Activated CD4-positive, alpha-beta memory T cell treated with anti-CD3 and anti-CD28 coated beads for 36 hours (primary cell): ENCODE measurements at regions not wholly inside any gene's neighbourhood (a gene's known extent, or its start where the extent isn't known, plus 50 kb on each side); places are given as distances from the start of the nearest gene placed in this dataset.
"Not testable (repeated sequence)": the region's sequence is repeated elsewhere in the genome, so short reads cannot be mapped to it uniquely, and the experiment has no call there.

Experiments used
- CTCF ChIA-PET: fragments of 350-600 bp; sonication (Branson Sonifier 250); formaldehyde crosslinking; loops from one replicate; lab custom pipeline; 2021; ENCODE audit warnings: antibody characterized with exemption, inconsistent platforms; lab: Charles Lee
- POLR2A ChIA-PET: fragments of 350-600 bp; sonication (Branson Sonifier 250); formaldehyde crosslinking; loops from one replicate; lab custom pipeline; 2021; ENCODE audit warnings: antibody characterized with exemption; lab: Charles Lee
- DNase-seq: peaks from one replicate; pipeline ENCODE4 v3.0.0-alpha.2; 2020
- H3K27ac Mint-ChIP-seq: one replicate; pipeline ENCODE4 v1.8.0; 2021; ENCODE audit warnings: mixed read lengths
- H3K27me3 Mint-ChIP-seq: one replicate; pipeline ENCODE4 v1.8.0; 2021; ENCODE audit warnings: mixed read lengths
- H3K36me3 Mint-ChIP-seq: one replicate; pipeline ENCODE4 v1.8.0; 2021; ENCODE audit warnings: mixed read lengths
- H3K4me1 Mint-ChIP-seq: one replicate; pipeline ENCODE4 v1.8.0; 2021; ENCODE audit warnings: low read depth, mixed read lengths
- H3K4me3 Mint-ChIP-seq: one replicate; pipeline ENCODE4 v1.8.0; 2021; ENCODE audit warnings: mild to moderate bottlenecking, mixed read lengths
- H3K9me3 Mint-ChIP-seq: one replicate; pipeline ENCODE4 v1.8.0; 2021; ENCODE audit warnings: mixed read lengths
- intact Hi-C: fragments of 100-400 bp; cut with micrococcal nuclease; formaldehyde crosslinking; loops from one replicate; pipeline ENCODE4 v1.15.1; 2023

DNA sequence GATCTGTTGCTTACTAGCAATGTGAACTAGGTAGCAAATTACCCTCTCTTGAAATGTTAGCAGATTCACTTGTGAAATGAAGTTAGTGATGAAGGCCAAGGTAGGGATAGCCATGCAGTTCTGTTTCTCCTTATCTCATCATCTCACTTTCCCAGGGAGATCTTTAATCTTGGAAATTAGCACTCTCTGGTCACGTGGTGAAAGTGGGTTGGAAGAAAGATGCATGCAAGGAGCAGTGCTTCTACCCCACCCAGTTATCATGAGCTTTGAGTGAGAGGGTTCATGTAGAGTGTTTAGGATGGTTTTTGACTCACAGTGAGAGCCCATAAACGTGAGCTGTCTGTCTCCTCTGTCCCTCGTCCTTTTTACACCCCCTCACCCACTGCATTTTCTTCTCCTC lies 346.3 kb downstream of the QKI start:
- Mint-ChIP-seq H3K27ac (no peak overlapping the region), H3K9me3 (no peaks in the 10 kb centered on the region), H3K36me3 (no peaks in the 10 kb centered on the region), H3K4me3 (no peak overlapping the region), H3K27me3 (peaks cover 6% of the 10 kb centered on the region), H3K4me1 (no peaks in the 10 kb centered on the region)
- POLR2A ChIA-PET, result no interaction called here
- DNase-seq, result no peak
- intact Hi-C loops, result no loop called here
- CTCF ChIA-PET, result no interaction called here

DNA sequence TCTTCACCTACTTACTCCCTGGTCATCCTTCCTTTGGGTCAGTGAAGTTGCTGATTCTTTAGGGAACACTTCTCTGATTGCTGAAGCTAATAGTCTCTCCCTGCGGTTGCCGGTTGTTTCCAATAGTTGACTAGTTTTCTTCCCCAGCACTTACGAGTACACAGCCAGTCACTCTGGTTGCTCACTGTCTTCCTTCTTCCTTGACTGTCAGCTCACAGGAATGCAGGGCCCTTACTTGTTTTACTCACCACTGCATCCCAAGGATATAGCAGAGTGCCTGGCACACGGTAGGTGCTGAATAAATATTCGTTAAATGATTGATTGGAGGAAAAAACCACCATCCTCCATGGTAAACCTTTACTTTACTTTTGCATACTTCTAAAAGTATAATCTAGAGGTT lies 345.0 kb downstream of the QKI start:
- Mint-ChIP-seq H3K27me3 (peaks cover 5% of the 10 kb centered on the region), H3K9me3 (no peaks in the 10 kb centered on the region), H3K36me3 (no peaks in the 10 kb centered on the region), H3K27ac (no peak overlapping the region), H3K4me1 (no peaks in the 10 kb centered on the region), H3K4me3 (no peak overlapping the region)
- no peak for DNase-seq
- intact Hi-C loops, result no loop called here
- POLR2A ChIA-PET, result no interaction called here
- CTCF ChIA-PET, result no interaction called here

DNA sequence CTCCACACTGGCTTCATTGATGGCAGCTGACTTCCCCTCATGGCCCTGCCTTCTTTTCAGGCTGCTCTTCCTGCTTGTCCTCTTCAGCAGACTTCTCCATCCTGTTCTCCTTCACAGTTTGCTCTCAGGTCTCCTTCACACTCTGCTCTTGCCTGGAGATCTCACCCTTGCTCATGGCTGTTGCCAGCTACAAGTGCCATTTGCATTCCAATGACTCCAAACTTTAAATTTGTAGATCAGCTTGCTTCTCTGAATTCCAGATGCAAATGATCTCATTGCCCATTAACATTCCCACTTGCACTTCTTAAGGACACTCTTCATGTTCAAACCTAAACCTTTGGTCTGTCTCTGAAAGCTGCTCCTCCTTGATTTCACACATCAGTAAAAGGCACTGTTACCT lies 343.0 kb downstream of the QKI start:
- intact Hi-C loops, result no loop called here
- ChIA-PET CTCF (no interaction called here), POLR2A (no interaction called here)
- Mint-ChIP-seq H3K27me3 (peaks cover 4% of the 10 kb centered on the region), H3K4me1 (no peaks in the 10 kb centered on the region), H3K27ac (no peak overlapping the region), H3K9me3 (no peaks in the 10 kb centered on the region), H3K36me3 (no peaks in the 10 kb centered on the region), H3K4me3 (no peak overlapping the region)
- no peak for DNase-seq

DNA sequence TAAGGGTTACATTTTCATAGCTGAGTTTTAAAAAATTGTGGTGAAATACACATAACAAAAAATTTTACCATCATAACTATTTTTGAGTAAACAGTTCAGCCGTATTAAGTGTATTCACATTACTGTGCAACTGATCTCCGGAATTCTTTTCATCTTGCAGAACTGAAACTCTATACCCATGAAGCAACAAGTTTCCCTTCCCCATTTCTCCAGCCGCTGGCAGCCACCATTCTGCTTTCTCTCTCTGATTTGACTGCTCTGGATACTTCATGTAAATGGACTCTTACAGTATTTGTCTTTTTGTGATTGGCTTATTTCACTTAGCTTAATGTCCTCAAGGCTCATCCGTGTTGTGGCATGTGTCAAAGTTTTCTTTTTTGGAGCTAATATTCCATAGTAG lies 341.6 kb downstream of the QKI start:
- CTCF ChIA-PET, result no interaction called here

DNA sequence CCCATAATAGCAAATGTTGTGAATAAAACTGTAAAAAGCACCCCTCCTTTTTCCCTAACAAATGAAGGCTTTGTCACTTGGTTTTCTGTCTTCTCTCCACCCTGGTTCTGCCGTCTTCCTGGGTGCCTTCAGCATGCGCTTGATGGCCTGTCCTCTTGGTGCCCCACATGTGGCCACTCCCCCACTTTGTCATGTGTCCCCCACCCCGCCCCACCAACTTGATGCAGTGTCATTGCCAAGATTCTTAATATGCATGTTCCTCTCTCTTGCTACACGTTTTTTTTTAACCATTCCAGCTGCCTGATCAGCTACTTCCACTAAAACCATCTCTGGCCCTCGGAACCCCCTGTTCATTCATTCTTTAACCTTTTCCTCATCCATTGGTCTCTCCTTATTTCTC lies 340.3 kb downstream of the QKI start:
- Mint-ChIP-seq H3K36me3 (no peaks in the 10 kb centered on the region), H3K9me3 (no peaks in the 10 kb centered on the region), H3K27ac (no peak overlapping the region), H3K4me1 (peaks cover 3% of the 10 kb centered on the region), H3K4me3 (no peak overlapping the region), H3K27me3 (peaks cover 14% of the 10 kb centered on the region)
- ChIA-PET POLR2A (no interaction called here), CTCF (no interaction called here)
- no peak for DNase-seq
- intact Hi-C loops, result no loop called here

More for the DNA sequence above, 341.6 kb downstream of the QKI start:
- no peak overlapping the region for H3K27ac Mint-ChIP-seq
- H3K4me3 Mint-ChIP-seq, result no peak overlapping the region
- H3K36me3 Mint-ChIP-seq, result no peaks in the 10 kb centered on the region
- H3K27me3 Mint-ChIP-seq, result peaks cover 10% of the 10 kb centered on the region
- no peaks in the 10 kb centered on the region for H3K9me3 Mint-ChIP-seq
- intact Hi-C loops, result no loop called here
- DNase-seq, result no peak
- H3K4me1 Mint-ChIP-seq, result no peaks in the 10 kb centered on the region
- POLR2A ChIA-PET, result no interaction called here

DNA sequence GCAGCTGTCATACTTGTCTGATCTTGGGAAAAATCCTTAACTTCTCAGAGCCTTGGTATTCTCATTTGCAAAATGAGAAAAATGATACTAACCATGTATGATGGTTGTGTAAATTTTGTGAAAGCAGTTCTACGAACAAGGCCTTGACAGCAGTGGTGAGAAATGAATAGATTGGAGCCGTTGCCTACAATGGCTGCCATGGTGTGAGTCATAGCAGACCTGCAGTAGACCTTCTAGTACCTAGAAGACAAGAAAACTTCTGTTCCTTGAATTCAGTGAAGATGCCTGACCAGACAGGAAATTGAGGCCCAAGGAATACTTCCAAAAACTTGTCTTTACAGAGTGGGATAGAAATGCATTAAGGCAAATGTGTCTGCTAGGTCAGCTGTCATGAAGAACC lies 338.9 kb downstream of the QKI start:
- peaks cover 3% of the 10 kb centered on the region for H3K4me1 Mint-ChIP-seq
- intact Hi-C loops, result no loop called here
- ChIA-PET POLR2A (no interaction called here), CTCF (interaction anchor here (0.6 kb wide), 1 partner anchor 27 kb away, joined by 3 read pairs; no protein-coding TSS in a partner anchor)
- H3K27ac Mint-ChIP-seq, result no peak overlapping the region
- peaks cover 15% of the 10 kb centered on the region for H3K27me3 Mint-ChIP-seq
- no peaks in the 10 kb centered on the region for H3K36me3 Mint-ChIP-seq
- H3K4me3 Mint-ChIP-seq, result no peak overlapping the region
- DNase-seq, result no peak
- no peaks in the 10 kb centered on the region for H3K9me3 Mint-ChIP-seq

DNA sequence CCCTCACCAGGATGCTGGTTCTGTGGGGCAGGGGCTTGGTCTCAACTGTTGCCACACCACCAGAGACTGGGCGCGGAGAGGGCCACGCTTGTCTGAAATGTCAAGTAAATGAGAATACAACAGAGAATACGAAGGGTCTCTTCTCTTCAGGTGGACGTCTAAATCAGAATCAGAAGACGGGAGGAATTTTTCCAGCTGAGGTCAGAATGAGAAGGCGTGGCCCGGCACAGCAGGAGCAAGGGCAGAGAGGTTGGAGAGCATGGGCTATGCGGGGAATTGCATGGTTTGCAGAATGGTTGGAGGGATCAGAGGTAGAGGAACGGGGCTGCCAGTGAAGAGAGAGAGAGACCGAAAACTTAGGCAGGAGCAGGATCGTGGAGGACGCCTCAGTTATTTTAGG lies 337.9 kb downstream of the QKI start:
- POLR2A ChIA-PET, result no interaction called here
- CTCF ChIA-PET, result no interaction called here
- peaks cover 16% of the 10 kb centered on the region for H3K27me3 Mint-ChIP-seq
- DNase-seq, result no peak
- no peak overlapping the region for H3K4me3 Mint-ChIP-seq
- intact Hi-C loops, result no loop called here
- peaks cover 3% of the 10 kb centered on the region for H3K4me1 Mint-ChIP-seq
- no peak overlapping the region for H3K27ac Mint-ChIP-seq
- no peaks in the 10 kb centered on the region for H3K9me3 Mint-ChIP-seq
- H3K36me3 Mint-ChIP-seq, result no peaks in the 10 kb centered on the region

DNA sequence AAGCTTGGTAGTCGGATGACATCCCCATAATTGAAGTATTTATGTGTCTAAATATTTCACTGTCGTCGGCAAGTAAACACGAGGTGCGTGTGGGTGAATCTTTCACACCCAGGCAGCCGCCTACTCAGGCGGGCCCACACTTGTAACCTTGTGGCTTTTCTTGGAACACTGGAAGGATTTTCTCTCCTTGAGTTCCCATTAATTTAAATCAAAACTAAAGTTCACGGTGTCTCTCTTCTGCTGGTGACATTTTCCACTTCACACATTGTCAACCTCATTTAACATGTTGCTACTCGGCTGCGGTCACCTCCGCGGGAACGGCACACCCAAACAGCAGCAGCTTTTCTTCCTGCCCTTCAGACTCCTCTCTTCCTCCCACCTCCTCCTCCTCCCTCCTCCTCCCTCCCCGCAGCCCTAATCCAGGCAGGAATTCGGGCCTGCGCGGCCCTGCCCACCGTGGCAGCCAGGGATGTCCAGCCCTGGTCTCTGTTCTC lies 336.6 kb downstream of the QKI start:
- H3K4me1 Mint-ChIP-seq, result peaks cover 3% of the 10 kb centered on the region
- ChIA-PET CTCF (no interaction called here), POLR2A (no interaction called here)
- no peaks in the 10 kb centered on the region for H3K36me3 Mint-ChIP-seq
- no peak overlapping the region for H3K27ac Mint-ChIP-seq
- intact Hi-C loops, result no loop called here
- peak; percentile 20 for DNase-seq
- peaks cover 16% of the 10 kb centered on the region for H3K27me3 Mint-ChIP-seq
- no peak overlapping the region for H3K4me3 Mint-ChIP-seq
- H3K9me3 Mint-ChIP-seq, result no peaks in the 10 kb centered on the region

DNA sequence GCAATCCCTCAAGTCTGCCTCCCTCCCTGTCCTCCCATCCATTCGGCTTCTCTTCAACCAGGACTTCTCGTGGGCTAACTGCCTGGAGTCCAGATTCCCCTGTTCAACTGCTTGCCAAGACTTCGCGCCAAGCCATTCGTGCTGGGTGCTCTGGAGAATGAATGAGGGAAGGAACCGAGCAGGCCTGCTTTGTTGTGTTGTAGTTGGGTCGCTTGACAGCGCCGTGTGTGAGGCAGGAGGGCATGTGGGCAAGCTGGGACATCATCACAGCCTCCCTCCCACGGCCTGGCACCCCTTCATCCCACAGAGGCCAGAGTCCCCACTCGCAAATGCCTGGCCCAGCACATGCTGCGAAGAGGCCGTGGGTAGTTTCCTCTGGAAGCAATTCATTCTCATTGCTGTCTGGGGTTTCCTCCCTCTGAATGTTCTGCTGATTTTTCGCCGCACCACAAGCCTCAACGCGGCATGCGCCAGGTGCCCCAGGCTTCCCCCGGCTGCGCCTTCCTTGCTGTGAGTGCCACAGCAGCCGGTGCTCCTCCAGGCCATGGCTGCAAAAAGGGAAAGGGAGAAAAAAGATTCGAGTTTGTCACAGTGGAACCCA lies 336.0 kb downstream of the QKI start:
- H3K9me3 Mint-ChIP-seq, result no peaks in the 10 kb centered on the region
- CTCF ChIA-PET, result no interaction called here
- peak; percentile 17 for DNase-seq
- peaks cover 3% of the 10 kb centered on the region for H3K4me1 Mint-ChIP-seq
- H3K4me3 Mint-ChIP-seq, result no peak overlapping the region
- POLR2A ChIA-PET, result no interaction called here
- peaks cover 16% of the 10 kb centered on the region for H3K27me3 Mint-ChIP-seq
- intact Hi-C loops, result no loop called here
- no peaks in the 10 kb centered on the region for H3K36me3 Mint-ChIP-seq
- H3K27ac Mint-ChIP-seq, result no peak overlapping the region

DNA sequence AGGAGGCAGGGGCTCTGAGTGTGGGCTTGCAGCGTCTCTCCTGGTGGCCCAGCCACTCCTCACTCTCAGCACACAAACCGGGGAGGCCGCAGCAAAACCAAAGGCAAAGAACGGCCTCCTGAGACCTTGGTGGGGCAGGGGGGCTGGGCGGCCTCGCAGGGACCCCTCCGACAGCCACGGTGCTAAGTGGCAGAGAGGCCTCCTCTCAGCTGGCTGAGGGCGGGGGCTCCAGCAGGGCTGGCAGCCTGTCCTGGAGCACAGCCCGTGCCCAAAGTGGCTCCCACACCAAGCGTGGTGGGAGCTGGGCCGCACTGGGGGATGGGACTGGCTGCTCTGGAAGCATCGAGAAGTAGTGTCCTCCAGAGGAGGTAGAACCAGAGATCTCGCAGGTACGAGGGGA lies 334.4 kb downstream of the QKI start:
- intact Hi-C loops, result no loop called here
- no peak for DNase-seq
- CTCF ChIA-PET, result no interaction called here
- POLR2A ChIA-PET, result no interaction called here
- Mint-ChIP-seq H3K27ac (no peak overlapping the region), H3K36me3 (no peaks in the 10 kb centered on the region), H3K4me1 (peaks cover 3% of the 10 kb centered on the region), H3K27me3 (peaks cover 16% of the 10 kb centered on the region), H3K9me3 (no peaks in the 10 kb centered on the region), H3K4me3 (no peak overlapping the region)

DNA sequence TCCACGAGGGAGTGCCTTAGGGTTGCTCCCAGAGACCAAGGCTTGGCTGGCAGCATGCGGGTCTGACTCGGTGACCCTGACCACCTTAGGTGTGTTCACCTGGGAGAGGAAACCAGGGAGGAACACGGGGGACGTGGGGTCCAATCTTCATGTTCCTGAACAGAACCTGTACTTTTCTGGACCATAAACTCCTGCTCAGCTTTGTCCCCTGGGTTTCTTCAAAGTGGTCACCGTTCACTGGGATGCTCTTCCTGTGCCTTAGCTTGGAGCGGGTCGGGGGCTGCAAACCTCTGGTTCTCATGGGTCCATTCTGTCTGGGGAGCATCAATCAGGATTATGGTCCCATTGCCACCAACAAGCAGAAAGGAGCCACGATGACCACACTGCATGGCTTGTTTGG lies 333.5 kb downstream of the QKI start:
- Mint-ChIP-seq H3K27ac (no peak overlapping the region), H3K4me3 (no peak overlapping the region), H3K27me3 (peaks cover 16% of the 10 kb centered on the region), H3K4me1 (peaks cover 3% of the 10 kb centered on the region), H3K36me3 (no peaks in the 10 kb centered on the region), H3K9me3 (no peaks in the 10 kb centered on the region)
- ChIA-PET POLR2A (no interaction called here), CTCF (no interaction called here)
- intact Hi-C loops, result no loop called here
- DNase-seq, result no peak

DNA sequence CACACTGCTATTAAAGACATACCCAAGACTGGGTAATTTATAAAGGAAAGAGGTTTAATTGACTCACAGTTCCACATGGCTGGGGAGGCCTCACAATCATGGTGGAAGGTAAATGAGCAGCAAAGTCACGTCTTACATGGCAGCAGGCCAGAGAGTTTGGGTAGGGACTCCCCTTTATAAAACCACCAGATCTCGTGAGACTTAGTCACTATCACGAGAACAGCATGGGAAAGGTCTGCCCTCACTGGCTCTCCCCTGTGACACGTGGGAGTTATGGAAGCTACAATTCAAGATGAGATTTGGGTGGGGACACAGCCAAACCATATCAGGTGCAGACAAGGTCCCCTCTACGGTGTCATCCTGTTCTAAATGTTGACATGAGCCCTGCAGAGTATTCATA lies 332.5 kb downstream of the QKI start:
- H3K36me3 Mint-ChIP-seq, result not testable (repeated sequence)

DNA sequence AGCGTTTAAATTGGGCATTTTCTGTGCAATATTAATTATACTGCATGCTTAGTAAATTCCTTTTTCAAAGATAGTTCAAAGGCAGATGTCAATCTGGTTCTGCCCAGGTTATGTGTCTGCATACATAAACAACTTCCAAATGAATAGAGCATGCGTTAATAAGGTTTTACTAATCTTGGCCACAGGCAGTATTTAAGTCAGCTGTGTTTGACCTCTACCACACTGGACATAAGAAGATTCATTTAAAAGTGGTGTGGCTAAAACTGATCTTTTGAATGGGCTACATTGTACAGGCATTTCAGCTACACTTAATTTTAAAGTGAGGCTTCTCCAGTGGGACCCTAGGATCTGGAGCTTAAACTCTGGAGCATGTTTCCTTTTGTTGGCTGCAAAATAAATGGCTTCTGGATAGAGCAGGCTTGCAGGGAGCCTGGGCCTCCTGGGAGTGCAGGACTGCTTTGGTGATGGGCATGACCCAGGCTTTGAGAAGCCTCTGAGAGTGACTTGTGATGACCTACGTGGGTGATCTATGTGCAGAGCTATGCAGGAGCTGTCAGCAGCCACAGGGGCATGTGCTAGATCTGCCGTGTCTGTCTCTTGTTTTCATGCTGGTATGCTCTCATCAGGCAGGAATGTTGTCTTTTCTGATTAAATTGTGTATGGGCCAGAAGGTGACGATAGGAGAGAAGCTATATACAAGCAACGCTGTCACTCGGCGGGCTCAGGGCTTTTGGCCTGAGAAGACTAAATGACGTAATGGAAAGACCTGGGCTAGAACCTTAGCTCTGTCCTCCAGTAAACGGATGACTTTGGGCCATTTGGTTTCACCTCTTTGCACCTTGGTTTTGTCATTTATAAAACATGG lies 331.2 kb downstream of the QKI start:
- no peaks in the 10 kb centered on the region for H3K36me3 Mint-ChIP-seq
- intact Hi-C loops, result no loop called here
- DNase-seq, result no peak
- H3K9me3 Mint-ChIP-seq, result no peaks in the 10 kb centered on the region
- ChIA-PET CTCF (no interaction called here), POLR2A (no interaction called here)
- H3K27ac Mint-ChIP-seq, result no peak overlapping the region
- H3K4me3 Mint-ChIP-seq, result no peak overlapping the region
- peaks cover 10% of the 10 kb centered on the region for H3K27me3 Mint-ChIP-seq
- H3K4me1 Mint-ChIP-seq, result peaks cover 1% of the 10 kb centered on the region

More for the DNA sequence above, 332.5 kb downstream of the QKI start:
- DNase-seq, POLR2A ChIA-PET, H3K4me3 Mint-ChIP-seq, H3K27ac Mint-ChIP-seq, H3K4me1 Mint-ChIP-seq, intact Hi-C loops, CTCF ChIA-PET, H3K9me3 Mint-ChIP-seq: not testable (repeated sequence)
- H3K27me3 Mint-ChIP-seq, result peaks cover 14% of the 10 kb centered on the region
